SHP77 treated with DMSO at 0.1 percent for 48 hours (cell line): ENCODE measurements at regions not wholly inside any gene's neighbourhood (a gene's known extent, or its start where the extent isn't known, plus 50 kb on each side); places are given as distances from the start of the nearest gene placed in this dataset.
A peak's percentile ranks its signal among the peaks of the same experiment; 100 is the strongest.
"Not testable (repeated sequence)": the region's sequence is repeated elsewhere in the genome, so short reads cannot be mapped to it uniquely, and the experiment has no call there.

ENCODE experiments used
- DNase-seq: peaks from one replicate; lab custom pipeline; 2025; lab: John Stamatoyannopoulos, UW

- no peak for DNase-seq
These were observed 232.5 kb downstream of the SKIDA1 start for GRCh38 chr10:21292763-21293517.

GRCh38 chr10:21290499-21291160 is 234.9 kb downstream of the SKIDA1 start:
- DNase-seq = no peak

GRCh38 chr10:21289961-21290360 is 235.5 kb downstream of the SKIDA1 start:
- no peak for DNase-seq

GRCh38 chr10:21289271-21289670 is 236.2 kb downstream of the SKIDA1 start:
- DNase-seq = no peak

DNA sequence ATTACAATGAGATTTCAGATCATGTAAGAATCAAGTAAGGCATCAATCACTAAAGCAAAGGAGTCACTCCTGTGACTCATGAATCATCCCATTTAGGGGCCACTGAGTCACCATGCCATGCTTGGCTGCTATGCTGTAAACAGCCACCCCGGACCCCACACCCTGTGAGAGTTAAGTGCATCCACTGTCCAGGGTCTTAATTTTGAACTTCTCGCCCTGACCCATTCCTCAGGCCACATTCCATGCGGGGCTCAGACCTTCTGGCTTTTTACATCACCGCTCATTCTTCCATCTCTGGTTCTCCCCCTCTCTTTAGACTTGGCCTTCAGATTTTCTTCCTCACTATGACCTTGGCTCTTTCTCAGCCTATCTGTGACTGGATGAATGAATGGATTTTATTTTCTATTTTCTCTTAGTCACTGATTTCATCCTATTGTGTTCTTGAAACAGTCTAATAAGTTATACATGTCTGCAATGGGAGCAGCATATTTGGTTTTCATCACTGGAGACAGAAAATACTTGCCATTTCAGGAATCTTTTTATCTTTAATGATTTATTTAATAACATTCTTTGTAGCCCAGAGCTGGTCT is 239.6 kb downstream of the SKIDA1 start:
- no peak for DNase-seq

DNA sequence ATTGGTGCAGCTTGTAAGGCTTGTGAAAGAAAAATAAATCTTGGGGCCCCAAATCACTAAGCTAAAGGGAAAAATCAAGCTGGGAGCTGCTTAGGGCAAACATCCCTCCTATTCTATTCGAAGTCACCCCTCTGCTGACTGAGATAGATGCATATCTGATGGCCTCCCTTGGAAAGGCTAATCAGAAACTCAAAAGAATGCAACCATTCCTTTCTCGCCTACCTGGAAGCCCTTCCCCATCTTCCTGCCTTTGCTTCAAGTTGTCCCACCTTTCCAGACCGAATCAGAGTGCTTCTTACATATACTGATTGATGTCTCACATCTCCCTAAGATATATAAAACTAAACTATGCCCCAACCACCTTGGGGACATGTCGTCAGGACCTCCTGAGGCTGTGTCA is 240.3 kb downstream of the SKIDA1 start:
- no peak for DNase-seq

- DNase-seq = no peak
These were observed 241.2 kb downstream of the SKIDA1 start for GRCh38 chr10:21284301-21284700.

DNA sequence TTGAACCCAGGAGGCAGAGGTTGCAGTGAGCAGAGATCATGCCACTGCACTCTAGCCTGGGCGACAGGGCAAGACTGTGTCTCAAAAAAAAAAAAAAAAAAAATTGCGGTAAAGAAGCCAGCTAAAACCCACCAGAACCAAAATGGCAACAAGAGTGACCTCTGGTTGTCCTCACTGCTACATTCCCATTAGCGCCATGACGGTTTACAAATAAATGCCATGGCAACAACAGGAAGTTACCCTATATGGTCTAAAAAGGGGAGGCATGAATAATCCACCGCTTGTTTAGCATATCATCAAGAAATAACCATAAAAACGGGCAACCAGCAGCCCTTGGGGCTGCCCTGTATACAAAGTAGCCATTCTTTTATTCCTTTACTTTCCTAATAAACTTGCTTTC is 242.4 kb downstream of the SKIDA1 start:
- DNase-seq = not testable (repeated sequence)

GRCh38 chr10:21281765-21282484 is 243.6 kb downstream of the SKIDA1 start:
- DNase-seq = no peak

GRCh38 chr10:21280971-21281572 is 244.4 kb downstream of the SKIDA1 start:
- DNase-seq = no peak

- DNase-seq = no peak
These were observed 245.4 kb downstream of the SKIDA1 start for GRCh38 chr10:21280037-21280436.

DNA sequence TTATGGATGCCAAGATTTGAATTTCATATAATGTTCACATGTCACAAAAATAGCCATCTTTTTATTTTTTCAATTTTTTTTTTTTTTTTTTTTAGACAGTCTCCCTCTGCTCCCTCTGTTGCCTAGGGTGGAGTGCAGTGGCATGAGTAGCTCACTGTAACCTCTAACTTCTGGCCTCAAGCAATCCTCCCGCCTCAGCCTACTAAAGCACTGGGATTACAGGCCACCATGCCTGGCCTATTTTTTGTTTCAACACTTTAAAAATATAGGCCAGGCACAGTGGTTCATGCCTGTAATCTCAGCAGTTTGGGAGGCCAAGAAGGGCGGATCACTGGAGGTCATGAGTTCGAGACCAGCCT is 246.3 kb downstream of the SKIDA1 start:
- DNase-seq = no peak

GRCh38 chr10:21278491-21279216 is 246.8 kb downstream of the SKIDA1 start:
- peak; percentile 67 for DNase-seq

GRCh38 chr10:21273400-21273968 is 252.0 kb downstream of the SKIDA1 start:
- no peak for DNase-seq

DNA sequence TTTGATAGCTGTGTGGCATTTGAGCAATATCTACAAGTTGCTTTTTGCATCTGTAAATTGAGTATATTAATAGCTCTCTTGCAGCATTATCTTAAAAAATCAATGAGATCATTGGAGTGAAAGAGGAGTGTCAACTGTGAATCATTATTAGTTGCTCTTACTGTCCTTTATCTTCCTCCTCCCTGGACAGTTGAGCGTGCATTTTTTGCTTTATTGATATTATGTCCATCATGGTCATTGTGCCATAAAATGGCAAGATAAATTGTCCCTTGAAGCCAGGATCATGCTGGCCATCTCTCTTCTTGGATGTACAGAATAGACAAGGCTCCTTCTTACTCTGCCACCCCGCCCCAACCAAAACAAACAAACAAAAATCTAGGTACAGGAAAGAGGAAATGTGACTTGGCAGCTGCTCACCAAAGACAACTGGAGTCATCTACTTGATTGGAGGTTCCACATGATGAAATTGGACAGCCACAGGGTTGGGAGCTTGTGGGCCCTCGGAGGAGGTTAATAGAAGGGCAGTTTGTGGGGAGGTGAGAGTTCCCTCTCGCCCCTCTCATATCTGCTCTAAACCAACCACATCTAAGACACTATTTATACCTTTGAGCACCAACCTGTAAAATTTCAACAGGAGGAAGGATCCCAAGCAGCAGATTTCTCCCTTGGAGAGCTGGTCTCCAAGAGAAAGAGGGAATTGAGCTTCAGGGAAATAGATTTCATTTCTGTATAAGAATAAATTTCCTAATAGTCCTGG is 252.7 kb downstream of the SKIDA1 start:
- no peak for DNase-seq

DNA sequence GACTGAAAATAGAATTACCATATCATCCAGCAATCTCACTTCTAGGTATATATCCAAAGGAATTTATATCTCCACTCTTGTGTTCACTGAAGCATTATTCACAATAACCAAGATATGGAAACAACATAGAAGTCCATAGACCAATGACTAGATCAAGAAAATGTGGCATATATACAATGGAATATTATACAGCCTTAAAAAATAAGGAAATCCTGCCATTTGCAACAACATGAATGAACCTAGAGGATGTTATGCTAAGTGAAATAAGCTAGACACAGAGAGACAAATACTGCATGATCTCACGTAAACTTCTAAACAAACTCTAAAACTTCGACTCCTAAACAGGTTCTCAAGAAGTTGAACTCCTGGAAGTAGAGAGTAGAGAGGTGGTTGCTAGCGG is 254.5 kb downstream of the SKIDA1 start:
- DNase-seq = no peak

- DNase-seq = no peak
These were observed 256.2 kb downstream of the SKIDA1 start for GRCh38 chr10:21269289-21269688.

- DNase-seq = no peak
These were observed 259.9 kb downstream of the SKIDA1 start for GRCh38 chr10:21265622-21266021.

GRCh38 chr10:21264271-21264670 is 261.2 kb downstream of the SKIDA1 start:
- DNase-seq = no peak

GRCh38 chr10:21263839-21264238 is 261.6 kb downstream of the SKIDA1 start:
- no peak for DNase-seq
